Epithelial cell of proximal tubule (primary cell): ENCODE measurements at regions not wholly inside any gene's neighbourhood (a gene's known extent, or its start where the extent isn't known, plus 50 kb on each side); places are given as distances from the start of the nearest gene placed in this dataset.

Experiments
- DNase-seq: peaks from one replicate; pipeline ENCODE4 v3.0.0-alpha.2; 2011; ENCODE audit warnings: low read depth
- H3K4me3 ChIP-seq: 2 replicates; pipeline ENCODE4 v1.5.1; 2011; ENCODE audit warnings: low read depth, mild to moderate bottlenecking, low read length
- TF ChIP-seq, protein P1 (sequence below): conservative IDR thresholded peaks from 2 replicates; pipeline ENCODE4 v1.5.1; 2012; ENCODE audit warnings: low read depth, mild to moderate bottlenecking, low read length

GRCh38 chr3:18119866-18120265, 305.3 kb downstream of the SATB1 start:
- no peak for DNase-seq
- TF ChIP-seq, protein P1, sequence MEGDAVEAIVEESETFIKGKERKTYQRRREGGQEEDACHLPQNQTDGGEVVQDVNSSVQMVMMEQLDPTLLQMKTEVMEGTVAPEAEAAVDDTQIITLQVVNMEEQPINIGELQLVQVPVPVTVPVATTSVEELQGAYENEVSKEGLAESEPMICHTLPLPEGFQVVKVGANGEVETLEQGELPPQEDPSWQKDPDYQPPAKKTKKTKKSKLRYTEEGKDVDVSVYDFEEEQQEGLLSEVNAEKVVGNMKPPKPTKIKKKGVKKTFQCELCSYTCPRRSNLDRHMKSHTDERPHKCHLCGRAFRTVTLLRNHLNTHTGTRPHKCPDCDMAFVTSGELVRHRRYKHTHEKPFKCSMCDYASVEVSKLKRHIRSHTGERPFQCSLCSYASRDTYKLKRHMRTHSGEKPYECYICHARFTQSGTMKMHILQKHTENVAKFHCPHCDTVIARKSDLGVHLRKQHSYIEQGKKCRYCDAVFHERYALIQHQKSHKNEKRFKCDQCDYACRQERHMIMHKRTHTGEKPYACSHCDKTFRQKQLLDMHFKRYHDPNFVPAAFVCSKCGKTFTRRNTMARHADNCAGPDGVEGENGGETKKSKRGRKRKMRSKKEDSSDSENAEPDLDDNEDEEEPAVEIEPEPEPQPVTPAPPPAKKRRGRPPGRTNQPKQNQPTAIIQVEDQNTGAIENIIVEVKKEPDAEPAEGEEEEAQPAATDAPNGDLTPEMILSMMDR, result no peak
- H3K4me3 ChIP-seq, result no peak overlapping the region

DNA sequence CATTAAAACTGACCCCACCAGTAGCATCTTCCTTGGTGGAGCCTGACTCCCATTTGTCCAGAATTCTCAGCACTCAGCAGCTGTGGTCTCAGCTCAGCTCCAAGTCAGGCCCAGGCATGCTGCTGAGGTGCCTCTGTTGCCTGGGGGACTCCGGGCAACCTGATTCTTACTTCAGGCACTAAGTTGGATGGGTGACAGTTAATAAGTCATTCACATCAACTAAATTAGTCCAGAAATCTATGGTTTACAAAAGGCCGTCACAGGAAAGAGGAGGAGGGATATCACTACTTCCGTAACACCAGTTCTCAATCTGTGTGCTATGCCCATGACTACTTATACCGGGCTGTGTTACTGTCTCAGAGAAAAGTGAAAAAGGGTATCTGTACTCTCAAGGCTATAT, 310.2 kb downstream of the SATB1 start:
- no peak overlapping the region for H3K4me3 ChIP-seq
- DNase-seq, result no peak
- TF ChIP-seq, protein P1, result no peak

DNA sequence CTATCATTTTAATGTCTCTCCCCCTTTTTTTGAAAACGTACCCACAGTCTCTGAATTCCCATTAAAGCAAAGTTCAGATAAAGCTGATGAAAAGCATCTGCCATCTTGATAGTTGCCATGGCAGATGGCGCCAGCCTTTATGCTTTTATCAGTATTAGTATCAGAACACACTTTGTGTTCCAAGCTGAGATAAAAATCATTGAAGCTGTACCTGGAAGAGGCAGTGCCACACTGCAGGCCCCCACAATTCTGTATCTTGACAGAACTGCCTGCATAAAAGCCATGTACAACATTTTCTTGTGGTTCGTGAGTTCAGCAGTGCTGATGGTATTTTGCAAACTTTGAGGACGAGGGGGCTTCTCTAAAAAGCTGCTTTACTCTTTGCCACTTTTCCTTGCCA, 311.7 kb downstream of the SATB1 start:
- no peak for DNase-seq
- TF ChIP-seq, protein P1, result no peak
- H3K4me3 ChIP-seq, result no peak overlapping the region

- TF ChIP-seq, protein P1, result no peak
- no peak for DNase-seq
These were observed 312.3 kb downstream of the SATB1 start for GRCh38 chr3:18112674-18113375.

GRCh38 chr3:18111796-18112232, 313.3 kb downstream of the SATB1 start:
- DNase-seq, result no peak
- TF ChIP-seq, protein P1, result no peak
- H3K4me3 ChIP-seq, result no peak overlapping the region

More at GRCh38 chr3:18112674-18113375, 312.3 kb downstream of the SATB1 start:
- H3K4me3 ChIP-seq, result no peak overlapping the region

- DNase-seq, result no peak
- TF ChIP-seq, protein P1, result no peak
These were observed 321.5 kb downstream of the SATB1 start for GRCh38 chr3:18103591-18103990.

DNA sequence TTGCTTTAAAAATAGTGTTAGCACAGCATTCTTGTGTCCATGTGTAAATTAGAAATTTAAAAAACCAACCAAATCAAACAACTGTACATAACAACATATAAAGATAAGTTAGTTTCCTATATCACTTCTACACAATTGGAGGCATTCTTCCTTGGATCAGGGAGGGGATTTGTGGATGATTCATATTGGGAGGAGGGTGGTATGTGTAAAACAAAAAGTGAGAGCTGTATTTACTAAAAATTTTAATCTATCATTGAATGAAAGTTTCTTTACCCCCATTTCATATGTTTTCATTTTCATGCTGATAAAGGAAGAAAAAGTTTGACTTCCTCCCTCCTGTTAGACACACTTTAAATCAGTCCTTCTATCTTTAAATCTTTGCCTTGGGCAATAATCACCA, 325.0 kb downstream of the SATB1 start:
- H3K4me3 ChIP-seq, result no peak overlapping the region
- TF ChIP-seq, protein P1, result no peak
- no peak for DNase-seq

More at GRCh38 chr3:18103591-18103990, 321.5 kb downstream of the SATB1 start:
- no peak overlapping the region for H3K4me3 ChIP-seq
